IMR-90 (cell line): ENCODE measurements at regions not wholly inside any gene's neighbourhood (a gene's known extent, or its start where the extent isn't known, plus 50 kb on each side); places are given as distances from the start of the nearest gene placed in this dataset.
A peak's percentile ranks its signal among the peaks of the same experiment; 100 is the strongest.

Experiments used
- ATAC-seq: fragments of 200-7000 bp; cut with Tn5 transposase; 2 replicates; pipeline ENCODE4 v1.9.1; 2020; ENCODE audit warnings: low read depth, mild to moderate bottlenecking, moderate library complexity
- BruUV-seq: library from RNA; stranded (reverse); fragments of 400-500 nt; replicated peaks from 2 replicates; lab custom pipeline; 2021; lab: Mats Ljungman, UMichigan
- CTCF ChIA-PET: fragments of 300-600 bp; formaldehyde crosslinking; extraction: SDS; loops from one replicate; lab custom pipeline; 2021; ENCODE audit warnings: antibody characterized with exemption; lab: Yijun Ruan, JAX
- POLR2A ChIA-PET: fragments of 300-600 bp; sonication (Branson Sonifier 250); formaldehyde crosslinking; loops from one replicate; lab custom pipeline; 2022; ENCODE audit warnings: antibody characterized with exemption; ENCODE audit not compliant: unreplicated experiment; lab: Charles Lee
- DNase-seq: peaks from one replicate; pipeline ENCODE4 v3.0.0; 2013
- H2AFZ ChIP-seq: replicated peaks from 2 replicates; pipeline ENCODE3; 2013; ENCODE audit warnings: low read length, mild to moderate bottlenecking; ENCODE audit not compliant: poor library complexity
- H2AK5ac ChIP-seq: 2 replicates; pipeline ENCODE4 v1.6.1; 2013; ENCODE audit warnings: low read depth, low read length, inconsistent platforms
- H2AK9ac ChIP-seq: replicated peaks from 2 replicates; pipeline ENCODE3; 2013; ENCODE audit warnings: mild to moderate bottlenecking, low read depth, low read length, moderate library complexity; ENCODE audit not compliant: poor library complexity
- H2BK120ac ChIP-seq: 2 replicates; pipeline ENCODE4 v1.6.1; 2013; ENCODE audit warnings: low read depth, low read length, inconsistent platforms
- H2BK15ac ChIP-seq: 3 replicates; pipeline ENCODE4 v1.6.1; 2013; ENCODE audit warnings: low read depth, low read length, inconsistent platforms
- H2BK20ac ChIP-seq: 2 replicates; pipeline ENCODE4 v1.6.1; 2013; ENCODE audit warnings: low read depth, mild to moderate bottlenecking, inconsistent platforms, low read length, moderate library complexity
- H2BK5ac ChIP-seq: 2 replicates; pipeline ENCODE4 v1.6.1; 2013; ENCODE audit warnings: mild to moderate bottlenecking, low read depth, low read length, inconsistent platforms; ENCODE audit not compliant: poor library complexity, severe bottlenecking
- H3K14ac ChIP-seq: replicated peaks from 2 replicates; pipeline ENCODE4 v1.6.1; 2013; ENCODE audit warnings: low read depth, low read length, inconsistent platforms
- H3K18ac ChIP-seq: 2 replicates; pipeline ENCODE4 v1.6.1; 2013; ENCODE audit warnings: low read depth, low read length, control low read depth
- H3K23ac ChIP-seq: 2 replicates; pipeline ENCODE4 v1.6.1; 2013; ENCODE audit warnings: low read depth, low read length, inconsistent platforms
- H3K27ac ChIP-seq: 2 replicates; pipeline ENCODE4 v1.5.1; 2013; ENCODE audit warnings: mild to moderate bottlenecking, control low read depth, low read length; ENCODE audit not compliant: insufficient read depth
- H3K27me3 ChIP-seq: 2 replicates; pipeline ENCODE4 v1.6.1; 2013; ENCODE audit warnings: low read length; ENCODE audit not compliant: control insufficient read depth, insufficient read depth
- H3K36me3 ChIP-seq: 2 replicates; pipeline ENCODE4 v1.6.1; 2013; ENCODE audit warnings: low read length, mixed read lengths; ENCODE audit not compliant: control insufficient read depth, insufficient read depth
- H3K4ac ChIP-seq: 2 replicates; pipeline ENCODE4 v1.6.1; 2013; ENCODE audit warnings: low read depth, low read length, inconsistent platforms
- H3K4me1 ChIP-seq: 2 replicates; pipeline ENCODE4 v1.6.1; 2013; ENCODE audit warnings: low read length, mixed read lengths; ENCODE audit not compliant: control insufficient read depth, insufficient read depth
- H3K4me2 ChIP-seq: 2 replicates; pipeline ENCODE4 v1.6.1; 2013; ENCODE audit warnings: low read depth, mild to moderate bottlenecking, control low read depth, low read length, moderate library complexity
- H3K4me3 ChIP-seq: 2 replicates; pipeline ENCODE4 v1.5.1; 2013; ENCODE audit warnings: low read depth, mild to moderate bottlenecking, control low read depth, low read length, moderate library complexity; ENCODE audit not compliant: insufficient read depth
- H3K56ac ChIP-seq: 2 replicates; pipeline ENCODE4 v1.6.1; 2013; ENCODE audit warnings: low read length, inconsistent platforms; ENCODE audit not compliant: insufficient read depth; ENCODE audit errors: extremely low read depth
- H3K79me1 ChIP-seq, 2 experiments: 2 replicates each; pipeline ENCODE4 v1.6.1; 2013; ENCODE audit warnings: low read length in 2 of 2, inconsistent platforms in 1 of 2, low read depth in 1 of 2
- H3K9ac ChIP-seq: 2 replicates; pipeline ENCODE4 v1.6.1; 2013; ENCODE audit warnings: low read depth, low read length, control low read depth
- H3K9me1 ChIP-seq: 2 replicates; pipeline ENCODE4 v1.6.1; 2013; ENCODE audit warnings: low read length, inconsistent platforms; ENCODE audit not compliant: insufficient read depth
- H3K9me3 ChIP-seq: 2 replicates; pipeline ENCODE4 v1.6.1; 2013; ENCODE audit warnings: low read length; ENCODE audit not compliant: control insufficient read depth, insufficient read depth
- H4K20me1 ChIP-seq: 2 replicates; pipeline ENCODE4 v1.6.1; 2013; ENCODE audit warnings: low read length, inconsistent platforms; ENCODE audit not compliant: insufficient read depth
- H4K5ac ChIP-seq: 2 replicates; pipeline ENCODE4 v1.6.1; 2013; ENCODE audit warnings: mild to moderate bottlenecking, low read depth, low read length, control low read depth
- H4K8ac ChIP-seq, 2 experiments: 2 replicates each; pipeline ENCODE4 v1.6.1; 2013; ENCODE audit warnings: low read depth in 2 of 2, low read length in 2 of 2, control low read depth in 1 of 2, inconsistent platforms in 1 of 2
- H4K91ac ChIP-seq: 2 replicates; pipeline ENCODE4 v1.6.1; 2013; ENCODE audit warnings: low read depth, low read length, inconsistent platforms; ENCODE audit not compliant: insufficient read depth
- POLR2A ChIP-seq: IDR thresholded peaks from 2 replicates; pipeline ENCODE4 v1.6.1; 2012; ENCODE audit warnings: mild to moderate bottlenecking, low read depth, low read length
- USF2 ChIP-seq: fragments of 150-350 bp; IDR thresholded peaks from 2 replicates; pipeline ENCODE4 v1.6.1; 2017; ENCODE audit warnings: mild to moderate bottlenecking, antibody characterized with exemption, low read length, low read depth
- WGBS, 2 experiments: methylation state at CpG; one replicate each; pipeline versions ENCODE4 v1.1.5 to v1.1.7; 2013; ENCODE audit warnings: missing lambda C conversion rate in 2 of 2; ENCODE audit not compliant: insufficient read length in 1 of 2; ENCODE audit errors: extremely low coverage in 2 of 2; 5-methylcytosine and 5-hydroxymethylcytosine counted together
- dilution Hi-C: fragments of 300-500 bp; cut with HindIII; formaldehyde crosslinking; loops from one replicate; pipeline ENCODE4 v1.14.3; 2018; ENCODE audit warnings: low sequenced_read_pairs; ENCODE audit not compliant: unreplicated experiment
- in situ Hi-C: fragments of 300-500 bp; cut with MboI; formaldehyde crosslinking; loops from 3 replicates; pipeline ENCODE4 v1.14.3; 2019; ENCODE audit warnings: low sequenced_read_pairs, inconsistent platforms, mixed read lengths
- intact Hi-C: fragments of 100-400 bp; cut with micrococcal nuclease; formaldehyde crosslinking; loops from 2 replicates; pipeline ENCODE4 v1.10.0; 2022

- no peak overlapping the region for H3K23ac ChIP-seq
- BruUV-seq, result no TSS peak
- H3K4me3 ChIP-seq, result no peak overlapping the region
- no peak overlapping the region; the same call in 1 of the 2 replicates for H3K18ac ChIP-seq
- DNase-seq (peak; percentile 52), ATAC-seq (peak; percentile 95)
- peak overlapping the region; percentile 2 for H2AFZ ChIP-seq
- no peak overlapping the region; the same call in 1 of the 2 replicates for H4K5ac ChIP-seq
- no peak overlapping the region for H3K27ac ChIP-seq
- peak overlapping the region; percentile 1; the same call in 1 of the 2 replicates for H2BK20ac ChIP-seq
- no peaks in the 10 kb centered on the region for H3K36me3 ChIP-seq
- no peak overlapping the region for H3K9ac ChIP-seq
- H3K56ac ChIP-seq, result no peak overlapping the region
- H2AK5ac ChIP-seq, result no peak overlapping the region
- peaks cover 2% of the 10 kb centered on the region; the same call in 1 of the 2 replicates for H3K4me1 ChIP-seq
- H3K4me2 ChIP-seq, result peak overlapping the region; percentile 23
- H3K14ac ChIP-seq, result no peak overlapping the region
- H3K9me1 ChIP-seq, result no peaks in the 10 kb centered on the region
- H3K9me3 ChIP-seq, result no peaks in the 10 kb centered on the region
- H2BK5ac ChIP-seq, result no peak overlapping the region
- POLR2A ChIA-PET, result no interaction called here
- intact Hi-C loops, result no loop called here
- H2AK9ac ChIP-seq, result no peak overlapping the region
- 0 out of 2 replicates have a peak overlapping the region, but pooled peaks have one; percentile 2 for H3K4ac ChIP-seq
- H4K8ac ChIP-seq, result 0 out of 4 replicates have a peak overlapping the region, but pooled peaks of 1 of the 2 experiments have one; percentile 13
- no peak overlapping the region for H4K91ac ChIP-seq
- in situ Hi-C loops, result no loop called here
- no peak overlapping the region for H2BK120ac ChIP-seq
- no CpG with 5 or more reads among the region's 3 CpGs for WGBS, 2 experiments
- no peaks in the 10 kb centered on the region for H3K27me3 ChIP-seq
- TF ChIP-seq USF2 (0 out of 2 replicates have a peak, but pooled peaks have one; percentile 54), POLR2A (no peak)
- H4K20me1 ChIP-seq, result no peaks in the 10 kb centered on the region
- no peaks in the 10 kb centered on the region for H3K79me1 ChIP-seq
- dilution Hi-C loops, result no loop called here
- CTCF ChIA-PET, result interaction anchor here (0.6 to 0.9 kb wide), 2 partner anchors 11 to 15 kb away, joined by 3 read pairs; no protein-coding TSS in a partner anchor
- H2BK15ac ChIP-seq, result no peak overlapping the region
These were observed 271.8 kb downstream of the NNT start for GRCh38 chr5:43874772-43875171.
